Common myeloid progenitor, CD34-positive (primary cell): ENCODE measurements at regions not wholly inside any gene's neighbourhood (a gene's known extent, or its start where the extent isn't known, plus 50 kb on each side); places are given as distances from the start of the nearest gene placed in this dataset.

Source experiments
- CTCF ChIA-PET: fragments of 350-600 bp; sonication (Branson Sonifier 250); formaldehyde crosslinking; loops from one replicate; lab custom pipeline; 2021; ENCODE audit warnings: antibody characterized with exemption; lab: Charles Lee
- POLR2A ChIA-PET: fragments of 350-600 bp; sonication (Branson Sonifier 250); formaldehyde crosslinking; loops from one replicate; lab custom pipeline; 2021; ENCODE audit warnings: antibody characterized with exemption; lab: Charles Lee
- DNase-seq, 3 donors: peaks; one replicate each; pipeline versions ENCODE4 v3.0.0 to v3.0.0-alpha.2; 2013
- H3K27ac ChIP-seq, 2 experiments: 1 replicate in 1 of 2; 2 replicates in 1 of 2; pipeline ENCODE4 v1.7.0; 2013; ENCODE audit warnings: inconsistent platforms in 2 of 2, low read length in 2 of 2, mild to moderate bottlenecking in 2 of 2, low read depth in 1 of 2, moderate library complexity in 1 of 2; ENCODE audit not compliant: severe bottlenecking in 2 of 2, insufficient read depth in 1 of 2, poor library complexity in 1 of 2
- H3K27me3 ChIP-seq, 5 experiments: replicated peaks in 2 of 5; 1 replicate in 3 of 5; 2 replicates in 2 of 5; pipeline versions ENCODE4 v1.6.1 to v1.7.0; 2013; ENCODE audit warnings: low read length in 4 of 5, mild to moderate bottlenecking in 2 of 5, moderate library complexity in 2 of 5, inconsistent platforms in 1 of 5; ENCODE audit not compliant: insufficient read depth in 5 of 5, control insufficient read depth in 4 of 5
- H3K36me3 ChIP-seq, 4 experiments: 1 replicate in 2 of 4; 2 replicates in 2 of 4; pipeline versions ENCODE4 v1.6.1 to v1.7.0; 2013; ENCODE audit warnings: low read length in 3 of 4, control low read depth in 1 of 4, mild to moderate bottlenecking in 1 of 4; ENCODE audit not compliant: control insufficient read depth in 4 of 4, insufficient read depth in 4 of 4
- H3K4me1 ChIP-seq, 4 experiments: 1 replicate in 3 of 4; 2 replicates in 1 of 4; pipeline versions ENCODE4 v1.6.1 to v1.7.1; 2013; ENCODE audit warnings: low read length in 3 of 4, mild to moderate bottlenecking in 3 of 4, control low read depth in 1 of 4, inconsistent platforms in 1 of 4, moderate library complexity in 1 of 4; ENCODE audit not compliant: control insufficient read depth in 4 of 4, insufficient read depth in 4 of 4; ENCODE audit errors: control extremely low read depth in 1 of 4
- H3K4me3 ChIP-seq, 7 experiments: 1 replicate in 4 of 7; 2 replicates in 3 of 7; pipeline versions ENCODE4 v1.5.1 to v1.7.0; 2013; ENCODE audit warnings: mild to moderate bottlenecking in 7 of 7, low read length in 6 of 7, moderate library complexity in 6 of 7, inconsistent platforms in 2 of 7, low read depth in 2 of 7, control low read depth in 1 of 7; ENCODE audit not compliant: insufficient read depth in 4 of 7, control insufficient read depth in 1 of 7; ENCODE audit errors: extremely low read depth in 1 of 7
- H3K9me3 ChIP-seq, 5 experiments: 1 replicate in 4 of 5; 2 replicates in 1 of 5; pipeline versions ENCODE4 v1.6.1 to v1.7.1; 2013; ENCODE audit warnings: low read length in 4 of 5, mild to moderate bottlenecking in 2 of 5, inconsistent platforms in 1 of 5, low read depth in 1 of 5, moderate library complexity in 1 of 5; ENCODE audit not compliant: control insufficient read depth in 4 of 5, insufficient read depth in 2 of 5; ENCODE audit errors: control extremely low read depth in 1 of 5
- WGBS: methylation state at CpG from one replicate; pipeline ENCODE4 v1.1.5; 2013; ENCODE audit not compliant: insufficient coverage; 5-methylcytosine and 5-hydroxymethylcytosine counted together

DNA sequence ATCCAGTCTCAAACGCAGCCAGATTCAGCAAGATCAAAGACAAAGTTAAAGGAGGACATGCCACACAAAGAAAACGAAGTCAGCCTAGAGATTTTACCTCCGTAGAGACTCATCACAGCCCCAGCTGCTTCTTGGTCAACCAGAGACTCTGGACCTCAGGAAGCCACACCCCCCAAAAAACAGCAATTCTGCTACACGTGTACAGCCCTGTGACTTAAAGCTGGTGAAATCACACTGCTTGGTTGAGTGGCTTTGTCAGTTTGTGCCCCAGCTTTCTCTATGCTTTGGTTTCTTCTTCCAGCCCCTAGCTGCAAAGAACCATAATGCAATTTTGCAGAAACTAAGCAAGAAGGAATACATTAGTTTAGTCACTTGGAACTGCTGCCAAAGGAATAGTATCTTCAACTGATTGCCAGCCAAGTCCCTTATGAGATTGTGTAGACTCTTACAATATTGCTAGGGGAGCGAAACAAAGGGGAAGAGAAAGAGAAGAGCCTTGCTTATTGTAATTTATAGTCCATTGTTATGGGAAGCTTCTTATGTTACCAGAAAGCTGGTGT lies 158.8 kb upstream of the ZNF462 start:
- CTCF ChIA-PET = no interaction called here
- Histone ChIP-seq H3K27me3 (no peaks in the 10 kb centered on the region), H3K4me1 (no peaks in the 10 kb centered on the region), H3K27ac (no peak overlapping the region), H3K4me3 (no peak overlapping the region), H3K36me3 (no peaks in the 10 kb centered on the region), H3K9me3 (peaks cover 0 to 13% (median 2%) of the 10 kb centered on the region in 5 experiments)
- WGBS = 96% methylated on average over 5 of the region's 5 CpGs
- POLR2A ChIA-PET = no interaction called here
- DNase-seq = no peak

DNA sequence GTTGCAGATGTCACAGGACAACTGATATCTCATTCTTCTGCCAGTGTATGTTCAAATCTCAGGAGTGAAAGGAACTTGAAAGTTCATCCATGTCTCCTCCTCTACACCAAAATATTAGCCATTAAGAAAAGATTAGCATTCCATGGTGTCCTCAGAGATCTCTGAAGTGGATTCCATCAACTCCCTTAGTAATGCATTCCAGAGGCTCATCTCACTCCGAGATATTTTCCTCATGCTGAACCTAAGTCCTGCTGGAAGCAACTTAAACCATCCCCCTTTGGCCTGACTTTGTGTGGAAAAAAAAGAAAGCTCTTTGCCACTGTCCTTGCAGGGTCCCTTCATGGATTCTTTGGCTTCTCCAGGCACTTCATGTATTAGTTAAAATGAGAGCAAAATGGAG lies 155.7 kb upstream of the ZNF462 start:
- Histone ChIP-seq H3K27me3 (no peaks in the 10 kb centered on the region), H3K27ac (no peak overlapping the region), H3K4me1 (no peaks in the 10 kb centered on the region), H3K36me3 (no peaks in the 10 kb centered on the region), H3K9me3 (peaks cover 0 to 13% (median 2%) of the 10 kb centered on the region in 5 experiments), H3K4me3 (no peak overlapping the region)
- ChIA-PET POLR2A (no interaction called here), CTCF (no interaction called here)
- WGBS = 86% methylated on average over 1 of the region's 1 CpG
- DNase-seq = no peak

DNA sequence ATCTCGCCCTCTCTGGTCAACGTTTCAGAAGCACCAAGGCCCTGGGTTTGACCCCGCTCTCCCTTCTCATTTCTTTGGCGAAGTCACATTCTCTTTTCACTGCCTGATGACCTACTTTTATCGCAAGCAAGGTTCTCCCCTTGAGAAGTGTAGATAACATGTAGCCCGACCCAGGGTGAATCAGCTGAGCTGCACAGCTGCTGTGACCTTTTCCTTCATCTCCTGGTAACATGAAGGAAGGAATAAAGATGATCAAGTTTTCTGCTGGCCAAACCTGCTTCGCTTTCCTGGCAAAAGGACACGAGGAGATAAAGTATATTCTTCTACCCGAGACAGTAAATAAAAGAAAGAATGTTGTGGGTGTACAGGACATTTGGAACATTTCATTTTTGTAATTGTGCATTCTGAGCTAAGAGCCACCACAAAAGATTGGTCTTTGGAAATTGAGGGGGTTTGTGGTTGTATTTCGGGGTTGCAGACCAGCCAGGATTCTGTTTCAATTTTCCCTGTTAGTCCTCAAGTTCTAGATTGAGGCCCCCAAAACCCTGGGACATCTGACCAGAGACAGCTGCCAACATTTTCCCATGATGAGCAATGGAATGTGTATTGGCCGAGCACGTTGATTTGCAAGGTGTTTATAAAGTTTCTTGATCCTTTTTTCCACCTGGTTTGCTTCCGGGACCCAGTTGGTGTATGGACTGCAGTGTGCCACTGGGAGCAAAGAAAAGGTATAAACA lies 155.1 kb upstream of the ZNF462 start:
- Histone ChIP-seq H3K9me3 (peaks cover 0 to 13% (median 2%) of the 10 kb centered on the region in 5 experiments), H3K27ac (no peak overlapping the region), H3K4me3 (no peak overlapping the region), H3K4me1 (no peaks in the 10 kb centered on the region), H3K36me3 (no peaks in the 10 kb centered on the region), H3K27me3 (no peaks in the 10 kb centered on the region)
- DNase-seq = no peak
- WGBS = 97% methylated on average over 8 of the region's 13 CpGs
- POLR2A ChIA-PET = no interaction called here
- CTCF ChIA-PET = no interaction called here

DNA sequence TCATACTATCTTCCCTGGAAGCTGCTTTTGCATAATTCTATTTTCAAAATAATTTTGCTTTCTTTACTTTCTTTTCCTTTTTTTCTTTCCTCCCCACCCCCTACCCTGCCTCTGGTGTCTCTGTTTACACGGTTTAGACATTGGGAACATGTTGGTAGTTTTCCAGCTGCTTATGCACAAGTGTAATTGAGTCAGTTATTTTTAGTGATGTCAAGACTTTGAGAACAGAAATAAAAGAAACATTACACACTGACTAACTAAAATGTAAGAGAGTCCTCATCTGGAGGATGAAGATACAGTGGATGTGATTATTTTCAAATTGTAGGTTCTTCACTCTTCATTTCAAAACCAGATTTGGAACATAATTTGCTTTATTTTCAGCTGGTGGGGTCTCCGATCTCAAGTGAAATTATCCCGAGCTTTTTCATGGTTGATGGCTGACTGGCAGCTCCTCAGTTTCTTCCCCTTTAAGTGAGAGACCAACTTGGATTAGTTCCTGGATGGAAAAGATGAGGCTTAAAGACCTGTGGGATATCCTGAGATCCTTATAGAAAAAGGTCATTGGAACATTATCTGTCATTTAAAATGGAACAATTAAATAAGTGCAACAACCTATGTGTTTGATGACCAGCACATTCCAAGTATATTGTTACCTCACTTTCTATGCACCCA lies 154.4 kb upstream of the ZNF462 start:
- Histone ChIP-seq H3K4me3 (no peak overlapping the region), H3K4me1 (no peaks in the 10 kb centered on the region), H3K9me3 (peaks cover 0 to 13% (median 2%) of the 10 kb centered on the region in 5 experiments), H3K36me3 (no peaks in the 10 kb centered on the region), H3K27me3 (no peaks in the 10 kb centered on the region), H3K27ac (no peak overlapping the region)
- ChIA-PET POLR2A (no interaction called here), CTCF (no interaction called here)
- no peak for DNase-seq
- no CpG with 5 or more reads among the region's 3 CpGs for WGBS

DNA sequence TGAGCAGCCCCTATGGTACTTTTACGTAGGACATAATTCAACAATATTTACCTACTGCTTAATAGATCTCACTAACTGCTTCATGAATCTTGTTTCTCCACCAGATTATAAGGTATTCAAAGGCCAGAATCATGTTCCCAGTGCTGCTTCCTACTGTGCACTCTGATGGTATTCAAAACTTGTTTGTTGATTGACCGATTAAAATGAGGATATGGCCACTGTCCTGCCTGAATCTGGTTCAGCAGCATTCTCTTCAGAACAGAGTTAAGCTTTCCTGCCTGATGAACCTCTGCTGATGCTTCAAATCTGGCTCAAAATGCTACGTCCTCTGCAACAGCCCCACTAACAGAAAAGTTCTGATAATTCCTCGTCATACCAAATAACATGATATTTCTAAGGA lies 150.7 kb upstream of the ZNF462 start:
- 88% methylated on average over 4 of the region's 4 CpGs for WGBS
- Histone ChIP-seq H3K4me1 (no peaks in the 10 kb centered on the region), H3K27ac (no peak overlapping the region), H3K36me3 (no peaks in the 10 kb centered on the region), H3K9me3 (no peaks in the 10 kb centered on the region), H3K4me3 (no peak overlapping the region), H3K27me3 (no peaks in the 10 kb centered on the region)
- POLR2A ChIA-PET = no interaction called here
- no peak for DNase-seq
- CTCF ChIA-PET = no interaction called here

DNA sequence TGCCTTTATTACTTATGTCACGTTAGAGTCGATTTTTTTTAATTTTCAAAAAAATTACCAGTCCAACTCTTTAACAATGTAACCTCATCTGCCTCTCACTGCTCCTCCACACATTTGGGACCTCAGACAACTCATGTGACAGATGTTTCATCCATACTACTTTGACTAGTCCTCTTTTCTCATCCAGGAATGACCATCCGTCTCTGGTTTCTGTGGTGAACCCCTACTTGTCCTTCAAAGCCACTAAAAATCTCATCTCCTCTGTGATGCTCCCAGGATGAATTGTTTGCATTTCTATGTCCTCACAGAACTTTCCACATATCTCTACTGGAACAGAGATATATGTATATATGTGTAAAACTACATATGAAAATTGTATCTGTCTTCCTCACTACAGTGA lies 149.8 kb upstream of the ZNF462 start:
- ChIA-PET POLR2A (no interaction called here), CTCF (no interaction called here)
- Histone ChIP-seq H3K27me3 (no peaks in the 10 kb centered on the region), H3K4me3 (no peak overlapping the region), H3K9me3 (no peaks in the 10 kb centered on the region), H3K4me1 (no peaks in the 10 kb centered on the region), H3K36me3 (no peaks in the 10 kb centered on the region), H3K27ac (no peak overlapping the region)
- WGBS = 100% methylated on average over 2 of the region's 3 CpGs
- DNase-seq = no peak

DNA sequence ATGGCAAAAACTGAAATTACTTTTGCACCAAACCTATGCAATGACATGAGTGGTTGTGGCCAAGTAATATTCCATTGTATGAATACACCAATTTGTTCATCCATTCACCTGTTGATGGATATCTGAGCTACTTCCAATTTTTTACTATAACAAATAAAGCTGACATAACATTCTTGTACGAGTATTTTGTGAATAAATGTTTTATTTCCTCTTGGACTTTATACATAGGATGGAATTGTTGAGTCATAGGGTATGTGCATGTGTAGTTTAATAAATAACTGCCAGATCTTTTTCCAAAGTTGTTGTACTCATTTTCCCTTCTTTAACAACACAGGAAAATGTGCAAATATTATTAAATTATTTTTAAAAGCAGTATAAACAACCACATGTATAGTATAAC lies 146.1 kb upstream of the ZNF462 start:
- Histone ChIP-seq H3K27me3 (no peaks in the 10 kb centered on the region), H3K36me3 (no peaks in the 10 kb centered on the region), H3K27ac (no peak overlapping the region), H3K9me3 (no peaks in the 10 kb centered on the region), H3K4me1 (no peaks in the 10 kb centered on the region), H3K4me3 (no peak overlapping the region)
- WGBS = no CpG with 5 or more reads among the region's 1 CpG
- CTCF ChIA-PET = no interaction called here
- DNase-seq = no peak
- POLR2A ChIA-PET = no interaction called here
